ENCODE measurements at regions not wholly inside any gene's neighbourhood (a gene's known extent, or its start where the extent isn't known, plus 50 kb on each side); places are given as distances from the start of the nearest gene placed in this dataset.
"Not testable (repeated sequence)": the region's sequence is repeated elsewhere in the genome, so short reads cannot be mapped to it uniquely, and the experiment has no call there.

- H3K4me2 ChIP-seq (ENCODE audit: low read length); H3K4me1 ChIP-seq (ENCODE audit: control insufficient read depth in 1 of 2, insufficient read depth in 2 of 2, low read length in 2 of 2); CTCF ChIA-PET; H3K4me3 ChIP-seq (replicated peaks in 1 of 2; ENCODE audit: low read depth in 1 of 2, low read length in 2 of 2); ATAC-seq; POLR2A ChIA-PET; H3K27me3 ChIP-seq (ENCODE audit: insufficient read depth, low read length); DNase-seq (ENCODE audit: low read depth, low spot score); H4K20me1 ChIP-seq (ENCODE audit: insufficient read depth); H3K9me2 ChIP-seq (ENCODE audit: insufficient read depth); H3K79me2 ChIP-seq (ENCODE audit: insufficient read depth, low read length); H3K36me3 ChIP-seq (ENCODE audit: control insufficient read depth in 1 of 2, insufficient read depth in 2 of 2, low read length in 2 of 2); H2AFZ ChIP-seq (ENCODE audit: low read depth, low read length, poor library complexity, severe bottlenecking); BruUV-seq (replicated peaks); RAD21 ChIA-PET (ENCODE audit: low non-redundant PET in 1 of 2, low total read pairs in 2 of 2, uncharacterized antibody in 2 of 2, unreplicated experiment in 2 of 2); H3K9ac ChIP-seq (ENCODE audit: low read length); H3K27ac ChIP-seq (ENCODE audit: low read depth, low read length); H3K9me3 ChIP-seq (ENCODE audit: control insufficient read depth in 1 of 2, insufficient read depth in 1 of 2, low read depth in 1 of 2, low read length in 2 of 2); intact Hi-C loops (cut with micrococcal nuclease): not testable (repeated sequence)
Measured at GRCh38 chr12:20115371-20115770, 253.0 kb upstream of the PDE3A start.

GRCh38 chr12:20119596-20120402 is 248.5 kb upstream of the PDE3A start:
- ATAC-seq: no peak
- no peaks in the 10 kb centered on the region for H4K20me1 ChIP-seq (ENCODE audit: insufficient read depth)
- no TSS peak for BruUV-seq (replicated peaks)
- ChIA-PET POLR2A (interaction anchor here (0.6 kb wide), 1 partner anchor 201 kb away, joined by 4 read pairs; no protein-coding TSS in a partner anchor), CTCF (no interaction called here), RAD21 (ENCODE audit: low non-redundant PET in 1 of 2, low total read pairs in 2 of 2, uncharacterized antibody in 2 of 2, unreplicated experiment in 2 of 2) (no interaction called here)
- TF ChIP-seq POLR2A (IDR thresholded peaks at IDR 0.05; ENCODE audit: borderline replicate concordance, extremely low read depth, insufficient read depth, insufficient read length) (no peak), CTCF (IDR thresholded peaks at IDR 0.05 in 2 of 3, conservative IDR thresholded peaks at IDR 0.05 in 1 of 3; ENCODE audit: borderline replicate concordance in 1 of 3, insufficient read depth in 1 of 3, low read depth in 2 of 3, low read length in 2 of 3) (no peak), ZNF274 (IDR thresholded peaks at IDR 0.05; ENCODE audit: low read depth, low read length) (no peak), POLR2AphosphoS5 (IDR thresholded peaks at IDR 0.05; ENCODE audit: low read depth, low read length) (no peak), SIN3A (IDR thresholded peaks at IDR 0.05; ENCODE audit: low read depth) (no peak), FOSL1 (IDR thresholded peaks at IDR 0.05; ENCODE audit: low read depth) (no peak), TCF7L2 (IDR thresholded peaks at IDR 0.05; ENCODE audit: borderline replicate concordance, extremely low read depth, insufficient read depth, insufficient read length) (no peak), EGR1 (IDR thresholded peaks at IDR 0.05; ENCODE audit: low read depth) (no peak), EZH2phosphoT487 (IDR thresholded peaks at IDR 0.05; ENCODE audit: borderline replicate concordance) (no peak)
- H3K9ac ChIP-seq (ENCODE audit: low read length): no peak overlapping the region
- no peaks in the 10 kb centered on the region for H3K36me3 ChIP-seq (ENCODE audit: control insufficient read depth in 1 of 2, insufficient read depth in 2 of 2, low read length in 2 of 2)
- H3K27me3 ChIP-seq (ENCODE audit: insufficient read depth, low read length): no peaks in the 10 kb centered on the region
- DNase-seq (ENCODE audit: low read depth, low spot score): no peak
- no peaks in the 10 kb centered on the region for H3K9me2 ChIP-seq (ENCODE audit: insufficient read depth)
- no peaks in the 10 kb centered on the region for H3K79me2 ChIP-seq (ENCODE audit: insufficient read depth, low read length)
- no peaks in the 10 kb centered on the region for H3K4me1 ChIP-seq (ENCODE audit: control insufficient read depth in 1 of 2, insufficient read depth in 2 of 2, low read length in 2 of 2)
- H3K9me3 ChIP-seq (ENCODE audit: control insufficient read depth in 1 of 2, insufficient read depth in 1 of 2, low read depth in 1 of 2, low read length in 2 of 2): no peaks in the 10 kb centered on the region
- H3K4me2 ChIP-seq (ENCODE audit: low read length): no peak overlapping the region
- H2AFZ ChIP-seq (ENCODE audit: low read depth, low read length, poor library complexity, severe bottlenecking): no peak overlapping the region
- no peak overlapping the region for H3K4me3 ChIP-seq (replicated peaks in 1 of 2; ENCODE audit: low read depth in 1 of 2, low read length in 2 of 2)
- intact Hi-C loops (cut with micrococcal nuclease): no loop called here
- no peak overlapping the region for H3K27ac ChIP-seq (ENCODE audit: low read depth, low read length)
